A172 (cell line): ENCODE measurements at regions not wholly inside any gene's neighbourhood (a gene's known extent, or its start where the extent isn't known, plus 50 kb on each side); places are given as distances from the start of the nearest gene placed in this dataset.
A peak's percentile ranks its signal among the peaks of the same experiment; 100 is the strongest.
"Not testable (repeated sequence)": the region's sequence is repeated elsewhere in the genome, so short reads cannot be mapped to it uniquely, and the experiment has no call there.

Experiments used
- DNase-seq: peaks from one replicate; pipeline ENCODE4 v3.0.0-alpha.2; 2015; ENCODE audit warnings: low spot score

DNA sequence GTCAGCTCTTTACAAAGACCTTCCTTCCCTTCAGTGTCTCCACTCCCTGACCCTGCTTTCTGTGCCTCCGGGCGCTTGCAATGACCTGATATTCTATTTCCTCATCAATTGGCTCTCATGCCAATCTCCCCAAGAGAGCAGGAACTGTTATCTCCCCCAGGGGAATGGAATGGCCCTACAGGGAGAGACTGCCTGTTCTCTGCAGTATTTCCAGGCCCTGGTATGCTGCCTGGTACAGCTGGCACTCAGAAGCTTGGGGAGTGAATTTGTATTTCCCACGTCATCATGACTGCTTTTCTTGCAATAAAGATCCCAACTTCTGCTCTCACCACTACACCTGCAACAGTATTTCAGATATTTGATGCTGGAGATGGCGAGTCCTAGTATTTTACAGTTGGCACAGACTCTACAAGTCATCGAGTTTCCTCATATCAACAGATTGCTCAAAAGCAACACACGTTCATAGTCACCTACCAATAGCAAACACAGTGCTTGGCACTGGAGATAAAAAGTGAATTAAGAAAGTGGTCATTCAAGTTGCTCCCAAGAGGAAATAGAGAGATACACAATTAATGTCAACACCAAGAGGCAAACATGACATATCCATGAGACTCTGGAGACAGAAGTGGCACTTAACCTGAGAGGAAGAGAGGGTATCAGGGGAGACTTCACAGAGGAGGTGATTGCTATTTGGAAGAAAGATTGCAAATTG lies 90.5 kb upstream of the EGFL6 start:
- no peak for DNase-seq

DNA sequence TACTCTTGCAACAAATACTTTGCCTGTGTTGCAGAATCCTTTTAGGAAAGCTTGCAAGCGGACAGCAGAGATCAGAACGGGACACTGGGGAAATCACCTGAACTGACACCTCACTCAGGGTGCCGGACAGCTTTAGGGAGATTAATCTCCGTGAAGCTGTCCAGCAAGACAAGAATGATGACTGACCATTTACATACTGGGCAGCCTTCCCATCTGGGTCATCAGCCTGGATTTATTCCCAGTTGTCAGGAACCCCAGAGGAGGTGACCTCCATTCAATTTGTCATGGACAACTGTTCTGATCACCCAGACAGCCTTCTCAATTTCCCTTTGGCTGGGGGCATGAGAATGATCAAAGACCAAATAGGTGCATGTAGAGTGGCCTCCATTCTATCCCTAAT lies 93.0 kb upstream of the EGFL6 start:
- DNase-seq, result peak; percentile 19

DNA sequence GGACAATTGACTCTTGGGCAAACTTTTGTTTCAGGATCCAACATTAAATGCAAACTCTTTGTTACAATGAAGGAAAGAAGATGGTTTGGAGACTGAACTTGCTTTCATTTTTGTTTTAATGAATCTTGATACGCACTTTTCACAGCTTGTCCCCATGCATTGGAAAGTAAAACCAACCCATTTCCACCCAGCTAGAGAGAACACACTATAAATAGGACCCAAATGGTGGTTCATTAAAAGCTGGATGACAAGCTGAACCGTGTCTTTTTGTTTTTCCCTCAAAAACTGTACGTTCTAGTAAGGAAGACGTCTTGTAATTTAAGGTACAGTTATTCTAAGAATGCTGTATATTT lies 95.3 kb upstream of the EGFL6 start:
- no peak for DNase-seq

DNA sequence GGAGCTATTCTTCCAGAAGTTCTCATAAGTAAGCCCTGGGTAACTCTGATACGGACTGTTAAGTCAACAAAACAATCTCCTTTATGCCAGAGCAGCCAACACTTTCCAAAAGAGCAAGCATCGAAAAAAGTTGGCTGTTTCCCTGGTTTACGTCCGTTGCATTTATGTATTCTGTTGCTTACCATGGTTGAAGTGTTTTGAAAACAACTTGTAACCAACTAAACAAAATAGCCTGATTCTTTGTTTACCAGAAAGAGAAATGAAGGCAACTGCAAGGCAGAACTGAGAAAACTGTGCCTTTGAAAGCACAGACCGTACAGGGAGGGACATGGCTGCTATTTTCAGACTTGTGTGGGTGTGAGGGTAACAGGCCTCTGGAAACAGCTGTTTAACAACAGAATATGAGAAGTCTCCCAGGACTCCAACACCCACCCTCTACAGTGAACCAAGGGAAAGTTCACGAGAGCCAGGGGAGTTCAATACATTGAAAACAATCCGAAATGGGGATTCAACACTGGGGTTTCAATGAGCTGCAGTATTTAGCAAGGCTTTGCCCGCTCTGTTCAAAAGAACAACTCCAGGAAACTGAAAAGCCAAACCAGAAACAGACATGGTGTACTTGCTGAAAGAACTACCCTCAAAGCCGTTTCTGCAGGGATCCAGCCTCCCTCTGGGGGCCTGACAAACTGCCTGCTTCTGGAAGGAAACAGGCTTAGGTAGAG lies 95.8 kb upstream of the EGFL6 start:
- no peak for DNase-seq

DNA sequence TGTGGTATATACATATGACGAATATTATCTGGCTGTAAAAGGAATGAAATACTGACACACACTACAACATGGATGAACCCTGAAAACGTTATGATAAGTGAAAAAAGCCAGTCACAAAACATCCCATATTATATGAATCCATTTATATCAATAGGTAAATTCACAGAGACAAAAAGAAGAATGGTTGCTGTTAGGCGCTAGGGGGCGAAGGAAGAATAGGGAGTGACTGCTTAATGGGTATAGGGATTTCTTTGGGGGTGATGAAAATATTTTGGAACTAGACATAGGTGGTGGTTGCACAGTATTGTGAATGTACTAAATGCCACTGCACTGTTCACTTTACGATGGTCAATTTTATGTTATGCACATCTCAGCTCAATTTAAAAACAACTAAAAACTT lies 96.4 kb upstream of the EGFL6 start:
- DNase-seq, result no peak

DNA sequence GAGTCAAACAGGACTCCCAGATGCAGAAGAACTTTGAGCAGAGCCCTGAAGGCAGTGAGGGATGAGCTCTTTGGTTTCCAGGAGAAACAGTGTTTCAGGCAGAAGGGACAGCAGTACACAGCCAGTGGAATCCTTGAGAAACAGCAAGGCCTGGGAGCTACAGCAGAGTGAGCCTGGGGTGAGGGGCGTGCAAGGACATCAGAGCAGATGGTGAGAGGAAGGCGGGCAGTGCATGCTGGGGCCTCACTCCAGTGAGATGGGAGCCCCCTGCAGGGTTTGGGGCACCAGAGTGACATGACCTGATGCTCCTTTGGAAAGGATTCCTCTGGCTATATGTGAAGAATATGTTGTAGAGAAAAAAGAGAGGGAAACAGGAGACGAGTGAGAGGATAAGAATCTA lies 98.1 kb upstream of the EGFL6 start:
- peak; percentile 13 for DNase-seq

DNA sequence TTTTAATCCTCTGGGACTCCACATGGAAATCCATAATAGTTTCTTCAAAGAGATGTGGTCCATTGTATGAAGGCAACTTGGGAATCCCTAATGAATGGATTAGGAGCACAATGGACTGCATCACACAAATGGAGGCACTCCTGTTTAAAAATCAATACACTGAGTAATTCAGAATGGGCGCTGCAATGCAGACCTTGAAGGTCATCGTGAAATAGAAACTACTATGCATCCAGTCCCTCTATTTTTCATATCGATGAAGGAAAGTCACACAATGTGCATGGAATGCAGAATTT lies 98.8 kb upstream of the EGFL6 start:
- DNase-seq, result no peak

DNA sequence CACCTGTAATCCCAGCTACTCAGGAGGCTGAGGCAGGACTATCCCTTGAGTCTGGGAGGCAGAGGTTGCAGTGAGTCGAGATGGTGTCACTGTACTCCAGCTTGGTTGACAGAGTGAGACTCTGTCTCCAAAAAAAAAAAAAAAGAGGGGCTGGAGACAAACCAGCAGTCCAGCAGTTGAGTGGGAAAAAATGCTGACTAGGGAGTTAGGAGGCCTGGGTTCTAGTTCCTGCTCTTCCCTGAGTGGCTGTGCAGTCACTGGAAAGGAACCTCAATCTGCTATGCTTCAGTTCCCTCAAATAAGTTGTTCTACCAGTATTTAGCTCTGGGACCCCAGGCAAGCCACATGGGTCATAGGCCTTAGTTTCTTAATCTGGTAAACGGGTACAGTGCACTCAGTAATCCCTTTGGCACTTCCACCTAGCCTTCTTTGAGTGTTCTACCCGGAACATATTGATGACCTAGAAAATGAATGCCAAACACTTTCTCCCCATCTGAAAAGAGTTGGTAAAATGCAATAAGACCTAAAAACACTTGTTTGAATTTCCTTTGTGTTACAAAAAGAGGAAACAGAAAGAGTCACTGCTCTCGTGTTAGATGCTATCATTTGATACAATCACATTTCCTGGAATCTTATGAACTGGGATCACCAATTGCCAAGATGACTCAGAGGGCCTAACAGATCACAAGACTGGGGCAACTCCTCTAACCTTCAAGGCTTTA lies 99.3 kb upstream of the EGFL6 start:
- peak; percentile 83 for DNase-seq

DNA sequence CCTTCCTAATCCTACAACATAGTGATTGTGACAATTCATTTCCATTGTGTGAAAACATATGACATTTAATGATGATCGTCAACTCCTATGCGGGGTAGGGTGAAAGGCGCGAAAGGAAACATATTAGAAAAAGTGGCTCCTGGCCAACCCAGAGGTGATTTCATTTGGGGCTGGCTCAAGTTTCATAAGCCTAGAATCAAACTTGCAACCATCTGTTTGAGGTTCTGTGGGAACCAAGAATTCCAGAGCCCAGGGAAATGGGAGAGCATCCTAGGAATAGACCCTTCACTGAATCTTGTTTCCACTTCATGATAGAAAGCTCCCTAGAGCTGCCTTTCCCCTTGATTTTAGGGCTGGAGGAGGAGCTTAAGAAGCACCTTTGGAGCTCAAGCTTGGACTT lies 101.3 kb upstream of the EGFL6 start:
- no peak for DNase-seq

DNA sequence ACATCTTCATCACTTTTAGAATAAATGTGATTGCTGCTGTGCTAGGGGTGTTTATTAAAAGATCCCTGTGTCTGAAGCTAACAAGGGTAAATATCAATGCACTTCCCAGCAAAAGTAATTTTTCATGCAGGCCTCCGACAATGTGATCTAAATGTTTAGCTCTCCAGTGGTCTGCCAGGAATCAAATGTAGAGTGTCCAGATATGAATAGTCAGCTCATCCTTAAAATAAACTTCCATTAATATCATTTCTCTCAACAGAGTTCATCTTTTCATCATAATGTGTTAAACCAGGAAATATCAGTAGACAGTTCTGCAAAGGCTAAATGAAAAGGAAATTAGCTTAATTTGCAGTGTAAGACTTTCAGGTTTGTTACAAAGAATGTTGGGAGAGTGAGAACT lies 102.2 kb upstream of the EGFL6 start:
- DNase-seq, result no peak

DNA sequence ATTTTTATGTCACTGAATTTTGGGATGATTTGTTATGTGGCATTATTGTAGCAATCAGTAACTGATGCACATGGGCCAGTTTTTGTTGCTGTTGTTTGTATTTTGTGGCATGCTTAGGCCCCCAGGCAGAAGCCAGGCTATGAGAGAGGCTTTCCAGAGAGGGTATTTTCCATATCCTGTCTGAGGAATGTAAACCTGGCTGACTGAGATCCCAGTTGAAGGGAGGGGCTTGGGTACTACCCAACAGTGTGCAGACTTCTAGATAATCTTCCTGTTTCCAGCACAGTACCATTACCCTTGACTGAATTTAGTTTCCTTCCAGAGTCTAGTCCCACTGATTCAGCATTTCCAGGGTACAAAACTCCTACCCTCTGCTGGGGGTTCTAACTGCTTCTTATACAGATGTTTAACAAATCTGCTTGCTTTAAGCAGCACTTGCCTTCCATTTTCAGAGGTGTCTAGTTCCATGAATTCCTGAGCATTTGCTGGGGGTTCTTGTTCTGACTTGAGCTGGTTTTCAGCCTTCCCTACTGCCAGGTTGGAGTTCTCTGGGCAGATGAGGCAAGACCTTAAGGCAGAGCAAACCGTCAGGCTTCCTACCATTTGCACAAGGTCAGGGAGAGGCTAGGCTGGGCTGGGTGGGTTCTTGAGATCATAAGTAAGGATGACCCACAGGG lies 104.7 kb upstream of the EGFL6 start:
- DNase-seq, result peak; percentile 7

DNA sequence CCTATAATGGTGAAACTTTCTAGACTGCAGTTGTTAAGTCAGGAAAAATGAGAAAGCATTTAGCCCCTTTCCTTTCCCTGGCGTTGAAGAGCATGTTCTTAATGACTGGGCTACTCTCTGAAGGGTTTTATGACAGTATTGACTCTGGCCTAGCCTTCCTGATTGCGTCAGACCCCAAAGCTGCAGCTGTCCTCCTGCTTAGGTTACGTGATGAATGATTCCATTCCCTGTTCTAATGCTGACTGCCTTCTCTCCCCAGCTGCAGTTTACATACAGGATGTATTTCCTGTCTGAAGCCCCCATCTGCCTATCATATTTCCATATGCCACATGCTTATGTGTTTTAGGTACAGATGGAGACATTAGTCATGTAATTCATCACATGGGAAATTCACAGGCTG lies 105.8 kb upstream of the EGFL6 start:
- DNase-seq, result peak; percentile 34

DNA sequence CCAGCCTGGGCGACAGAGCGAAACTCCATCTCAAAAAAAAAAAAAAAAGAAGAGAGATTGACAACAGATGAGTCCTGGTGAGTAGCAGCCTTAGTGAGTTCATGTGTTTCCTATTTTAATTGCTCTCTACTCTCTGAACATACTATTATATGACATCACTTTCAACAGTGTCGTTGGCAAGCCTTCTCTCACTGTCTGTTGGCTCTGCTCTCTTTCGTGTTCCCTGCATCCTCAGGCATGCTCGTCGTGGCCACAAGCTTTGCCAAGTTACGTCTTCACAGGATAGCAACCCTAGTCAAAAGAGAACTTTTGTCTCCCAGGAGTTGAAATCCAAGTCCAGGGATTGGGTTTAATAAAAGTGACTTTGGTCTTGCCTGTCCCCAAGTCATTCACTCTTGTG lies 117.1 kb upstream of the EGFL6 start:
- DNase-seq, result no peak

DNA sequence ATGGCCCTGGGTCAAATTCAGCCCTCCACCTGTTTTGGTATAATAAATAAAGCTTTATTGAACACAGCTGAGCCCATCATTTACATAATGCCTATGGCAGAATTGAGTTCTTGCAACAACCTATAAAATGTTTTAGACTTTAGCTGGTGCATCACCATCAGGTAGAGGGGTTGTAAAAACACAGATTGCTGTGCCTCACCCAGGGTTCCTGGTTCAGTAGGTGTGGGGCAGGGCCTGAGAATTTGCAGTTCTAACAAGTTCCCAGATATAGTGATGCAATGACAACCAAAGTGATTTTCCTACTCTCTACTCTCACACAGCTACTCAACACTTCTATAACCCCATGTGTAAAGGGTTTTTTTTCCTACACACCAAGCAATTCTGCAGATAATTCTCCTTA lies 120.0 kb upstream of the EGFL6 start:
- DNase-seq, result no peak

DNA sequence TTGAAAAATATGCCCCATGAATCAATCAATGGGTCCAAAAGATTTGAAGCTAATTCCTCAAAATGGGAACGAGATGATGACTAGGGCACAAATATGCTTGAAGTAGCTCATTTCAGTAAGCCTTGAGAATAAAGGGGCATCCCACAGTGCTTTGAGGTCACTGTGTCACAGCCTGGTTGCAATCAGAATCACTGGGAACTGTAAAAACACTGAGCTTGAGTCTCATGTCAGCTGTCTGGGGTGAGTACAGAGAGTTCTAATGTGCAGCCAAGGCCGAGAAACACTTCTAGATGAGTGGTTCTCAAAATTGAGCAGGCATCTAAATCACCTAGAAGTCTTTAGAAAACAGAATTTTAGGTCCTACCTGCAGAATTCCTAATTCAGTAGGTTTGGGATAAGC lies 120.5 kb upstream of the EGFL6 start:
- DNase-seq, result no peak

DNA sequence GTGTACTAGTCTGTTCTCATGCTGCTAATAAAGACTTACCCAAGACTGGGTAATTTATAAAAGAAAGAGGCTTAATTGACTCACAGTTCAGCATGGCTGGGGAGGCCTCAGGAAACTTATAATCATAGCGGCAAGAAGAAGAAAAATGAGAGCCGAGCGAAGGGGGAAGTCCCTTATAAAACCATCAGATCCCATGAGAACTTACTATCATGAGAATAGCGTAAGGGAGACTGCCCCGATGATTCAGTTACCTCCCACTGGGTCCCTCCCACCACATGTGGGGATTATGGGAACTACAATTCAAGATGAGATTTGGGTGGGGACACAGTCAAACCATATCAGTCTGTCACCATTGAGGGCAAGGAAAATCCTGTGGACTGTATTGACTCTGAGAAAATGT lies 121.8 kb upstream of the ATXN3L start:
- not testable (repeated sequence) for DNase-seq

DNA sequence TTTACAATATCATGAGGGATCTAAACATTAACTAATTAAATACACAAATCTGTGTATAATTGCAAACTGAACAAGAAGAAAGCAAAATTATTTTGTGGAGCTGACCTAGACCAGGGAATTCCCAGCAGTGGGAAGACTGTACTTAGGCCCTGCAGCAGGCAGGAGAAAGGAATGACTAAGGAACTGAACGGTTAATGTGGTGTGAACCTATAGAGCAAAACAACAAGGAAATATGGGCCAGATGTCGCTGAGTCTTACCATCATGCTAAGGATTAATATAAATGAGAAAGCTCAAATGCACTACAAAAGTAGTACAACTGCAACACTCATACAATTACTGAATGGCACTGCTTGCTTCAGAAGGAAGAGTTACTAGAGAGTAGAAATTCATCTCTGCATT lies 120.3 kb upstream of the ATXN3L start:
- no peak for DNase-seq

DNA sequence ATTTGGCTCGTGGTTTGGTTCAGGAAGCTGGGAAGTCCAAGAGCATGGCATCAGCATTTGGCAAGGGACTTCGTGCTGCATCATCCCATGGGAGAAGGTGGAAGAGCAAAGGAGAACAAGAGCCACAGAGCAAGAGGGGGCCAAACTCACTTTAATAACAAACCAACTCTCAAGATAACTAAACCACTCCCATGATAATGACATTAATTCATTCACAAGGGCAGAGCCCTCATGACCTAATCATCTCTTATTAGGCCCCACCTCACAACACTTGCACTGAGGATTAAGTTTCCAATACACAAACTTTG lies 113.4 kb upstream of the ATXN3L start:
- DNase-seq, result peak; percentile 70

DNA sequence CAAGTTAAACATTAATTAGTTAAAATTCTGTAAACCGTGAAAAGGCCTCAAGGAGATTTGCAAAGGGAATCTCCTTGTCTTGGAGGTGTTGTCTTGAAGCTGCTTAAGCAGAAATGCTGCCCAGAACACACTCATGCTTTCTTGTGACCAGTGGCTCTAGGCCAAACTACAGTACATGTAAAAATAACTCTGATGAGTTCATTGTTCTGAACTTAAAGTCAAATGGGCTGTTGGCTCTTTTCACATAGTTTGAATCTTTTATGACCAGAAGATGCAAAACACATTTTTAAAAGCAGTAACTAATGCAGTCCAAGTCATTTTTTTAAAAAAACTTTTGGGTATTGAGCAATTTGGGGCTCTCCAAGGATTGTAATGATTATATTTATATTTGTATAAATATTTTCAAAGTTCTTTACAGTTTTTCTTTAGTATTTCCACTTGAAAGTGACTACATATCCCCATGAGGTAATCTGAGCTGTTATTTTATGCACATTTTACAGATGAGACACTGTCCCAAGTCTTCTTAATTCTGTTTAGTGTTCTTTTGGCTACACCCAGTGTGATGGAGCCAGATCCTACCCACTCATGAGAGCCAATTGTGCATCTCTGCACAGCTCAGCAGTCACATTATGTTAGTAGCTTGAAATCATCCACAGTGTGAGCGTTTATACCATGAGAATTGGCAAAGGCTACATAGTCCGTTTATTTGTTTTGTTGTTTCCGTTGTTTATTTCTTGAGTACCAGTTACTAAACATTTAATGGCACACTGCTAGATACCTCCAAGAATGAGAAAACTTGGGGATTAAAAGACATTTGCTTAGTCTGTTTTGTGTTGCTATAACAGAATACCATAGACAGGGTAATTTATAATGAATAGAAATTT lies 112.8 kb upstream of the ATXN3L start:
- peak; percentile 88 for DNase-seq

DNA sequence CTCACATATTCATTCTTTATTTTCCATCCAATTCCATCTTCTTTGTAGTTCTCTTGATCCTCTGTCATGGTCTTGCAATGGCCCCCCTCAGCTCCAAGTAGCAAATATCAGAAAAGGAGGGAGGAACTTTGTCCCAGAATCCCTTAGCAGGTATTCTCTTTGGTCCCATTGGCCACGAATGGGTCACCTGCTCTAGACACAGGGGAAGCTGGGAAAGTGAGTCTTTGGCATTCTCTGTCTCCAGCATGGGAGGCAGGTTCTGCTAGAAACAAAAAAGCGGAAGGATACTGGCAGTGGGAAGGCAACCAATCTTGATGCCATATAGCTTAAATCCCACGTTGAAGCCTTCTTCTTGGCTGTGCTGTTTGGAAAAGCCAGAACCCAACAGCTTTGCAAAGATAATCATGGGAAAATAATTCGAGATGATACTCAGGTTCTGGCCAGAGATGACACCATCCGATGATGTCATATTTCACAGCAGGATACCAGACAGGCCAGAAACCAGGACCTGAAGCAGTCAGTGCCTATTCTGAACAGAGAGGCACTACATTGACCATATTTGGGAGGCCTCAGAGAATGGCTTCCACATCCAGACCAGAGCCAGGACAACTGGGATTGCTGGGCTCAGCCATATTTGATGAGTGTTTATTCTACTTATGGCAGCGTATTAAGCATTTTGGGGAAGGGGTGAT lies 110.4 kb upstream of the ATXN3L start:
- DNase-seq, result peak; percentile 62

DNA sequence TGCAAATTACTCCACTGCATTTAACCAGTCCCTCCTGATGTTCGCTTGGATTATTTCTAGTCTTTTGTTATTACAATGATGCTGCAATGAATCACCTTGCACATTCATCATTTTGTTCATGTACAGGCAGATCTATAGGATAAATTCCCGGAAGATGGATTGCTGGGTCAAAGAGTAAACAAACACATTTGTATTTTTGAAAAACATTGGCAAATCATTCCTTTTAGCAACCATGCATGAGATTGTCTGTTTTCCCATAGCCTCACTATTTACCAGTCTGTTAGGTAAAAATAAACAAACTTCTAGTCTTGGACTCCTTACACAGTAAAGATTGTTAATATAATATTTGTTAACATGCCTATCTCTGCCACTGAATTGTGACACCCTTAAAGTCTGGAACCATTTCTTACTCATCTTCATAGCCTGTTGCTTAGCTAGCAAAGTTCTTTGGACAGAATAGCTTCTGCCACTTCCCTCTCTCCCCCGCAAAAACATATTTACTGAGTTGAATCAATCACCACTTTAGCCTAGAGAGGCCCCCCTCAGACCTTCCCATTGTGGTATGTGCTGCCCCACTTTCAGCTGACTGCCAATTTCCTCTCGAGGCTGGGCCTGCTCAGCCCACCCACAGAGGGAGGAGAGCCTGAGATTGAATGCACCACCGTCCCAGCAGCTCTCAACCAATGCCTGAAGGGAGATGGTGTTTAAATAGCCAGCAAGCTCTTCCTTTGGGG lies 108.4 kb upstream of the ATXN3L start:
- peak; percentile 83 for DNase-seq
